PC-9 (cell line): ENCODE measurements at regions not wholly inside any gene's neighbourhood (a gene's known extent, or its start where the extent isn't known, plus 50 kb on each side); places are given as distances from the start of the nearest gene placed in this dataset.

Source experiments
- BruUV-seq: library from RNA; stranded (reverse); fragments of 400-500 nt; replicated peaks from 2 replicates; lab custom pipeline; 2021; lab: Mats Ljungman, UMichigan
- CTCF ChIA-PET: fragments of 300-600 bp; sonication (Branson Sonifier 250); formaldehyde crosslinking; loops from one replicate; lab custom pipeline; 2022; ENCODE audit warnings: antibody characterized with exemption; lab: Charles Lee
- POLR2A ChIA-PET: fragments of 300-600 bp; sonication (Branson Sonifier 250); formaldehyde crosslinking; loops from one replicate; lab custom pipeline; 2022; ENCODE audit warnings: antibody characterized with exemption; ENCODE audit not compliant: unreplicated experiment; lab: Charles Lee
- DNase-seq, 2 experiments: peaks; one replicate each; pipeline versions ENCODE4 v3.0.0 to v3.0.0-alpha.2; 2015 to 2022; ENCODE audit warnings: mixed read lengths in 1 of 2
- H2AFZ ChIP-seq: fragments of 200-600 bp; sonication (generic); 2 replicates; pipeline ENCODE4 v1.8.1; 2017; ENCODE audit warnings: antibody characterized with exemption
- H3F3A ChIP-seq: fragments of 200-600 bp; sonication (generic); 2 replicates; pipeline ENCODE4 v1.8.1; 2017; ENCODE audit warnings: antibody characterized with exemption, mild to moderate bottlenecking, low read depth; ENCODE audit not compliant: insufficient read depth
- H3K27ac ChIP-seq: fragments of 200-600 bp; sonication (generic); 2 replicates; pipeline ENCODE4 v1.6.1; 2016; ENCODE audit warnings: mixed run types
- H3K27me3 ChIP-seq: fragments of 200-600 bp; sonication (generic); 2 replicates; pipeline ENCODE4 v1.6.1; 2016; ENCODE audit warnings: low read depth, mixed run types; ENCODE audit not compliant: insufficient read depth
- H3K36me3 ChIP-seq: fragments of 200-600 bp; sonication (generic); 2 replicates; pipeline ENCODE4 v1.6.1; 2016; ENCODE audit warnings: low read depth, mixed run types
- H3K4me1 ChIP-seq: fragments of 200-600 bp; sonication (generic); replicated peaks from 2 replicates; pipeline ENCODE4 v1.6.1; 2016; ENCODE audit warnings: mixed run types; ENCODE audit not compliant: insufficient read depth
- H3K4me2 ChIP-seq: fragments of 200-600 bp; sonication (generic); 2 replicates; pipeline ENCODE4 v1.6.1; 2017; ENCODE audit warnings: mixed run types
- H3K4me3 ChIP-seq: fragments of 200-600 bp; sonication (generic); 2 replicates; pipeline ENCODE4 v1.6.1; 2016; ENCODE audit warnings: mixed run types
- H3K79me2 ChIP-seq: fragments of 200-600 bp; sonication (generic); 2 replicates; pipeline ENCODE4 v1.6.1; 2017; ENCODE audit warnings: low read depth, mixed run types
- H3K9me2 ChIP-seq: fragments of 200-600 bp; sonication (generic); 2 replicates; pipeline ENCODE4 v1.8.1; 2017; ENCODE audit warnings: mild to moderate bottlenecking; ENCODE audit not compliant: insufficient read depth
- H3K9me3 ChIP-seq: fragments of 200-600 bp; sonication (generic); 2 replicates; pipeline ENCODE4 v1.8.1; 2016; ENCODE audit warnings: low read depth; ENCODE audit not compliant: insufficient read depth
- H4K20me1 ChIP-seq: fragments of 200-600 bp; sonication (generic); 2 replicates; pipeline ENCODE4 v1.8.1; 2017; ENCODE audit not compliant: insufficient read depth
- CTCF ChIP-seq: fragments of 200-600 bp; sonication (generic); conservative IDR thresholded peaks from 2 replicates; pipeline ENCODE4 v1.6.1; 2017; ENCODE audit warnings: mixed run types, antibody characterized with exemption, mild to moderate bottlenecking, moderate library complexity
- EZH2 ChIP-seq: fragments of 200-600 bp; sonication (generic); IDR thresholded peaks from 2 replicates; pipeline ENCODE4 v1.8.0; 2017; ENCODE audit warnings: antibody characterized with exemption, low read depth
- intact Hi-C: fragments of 100-400 bp; cut with micrococcal nuclease; formaldehyde crosslinking; loops from one replicate; pipeline ENCODE4 v1.10.0; 2022; ENCODE audit not compliant: unreplicated experiment

- Histone ChIP-seq H3F3A (no peaks in the 10 kb centered on the region), H3K4me2 (no peak overlapping the region), H3K4me1 (peaks cover 4% of the 10 kb centered on the region; the same call in 1 of the 2 replicates), H3K36me3 (no peaks in the 10 kb centered on the region), H3K9me2 (no peaks in the 10 kb centered on the region), H2AFZ (no peak overlapping the region), H4K20me1 (no peaks in the 10 kb centered on the region), H3K27me3 (no peaks in the 10 kb centered on the region), H3K4me3 (no peak overlapping the region), H3K9me3 (no peaks in the 10 kb centered on the region), H3K27ac (no peak overlapping the region), H3K79me2 (no peaks in the 10 kb centered on the region)
- ChIA-PET CTCF (no interaction called here), POLR2A (interaction anchor here (0.7 kb wide), 1 partner anchor 16 kb away, joined by 3 read pairs; no protein-coding TSS in a partner anchor)
- TF ChIP-seq CTCF (no peak), EZH2 (no peak)
- intact Hi-C loops, result no loop called here
- no peak for DNase-seq
- no TSS peak for BruUV-seq
These were observed 58.6 kb upstream of the USP9X start for GRCh38 chrX:41026702-41027078.

GRCh38 chrX:41029332-41029731, 55.9 kb upstream of the USP9X start:
- CTCF ChIA-PET, result no interaction called here
- Histone ChIP-seq H2AFZ (no peak overlapping the region), H3K4me3 (no peak overlapping the region)

GRCh38 chrX:41031256-41031967, 53.8 kb upstream of the USP9X start:
- POLR2A ChIA-PET, result no interaction called here
- no peaks in the 10 kb centered on the region for H3K27me3 ChIP-seq

More at GRCh38 chrX:41029332-41029731, 55.9 kb upstream of the USP9X start:
- Histone ChIP-seq H3K27ac (no peak overlapping the region), H3F3A (no peaks in the 10 kb centered on the region), H3K4me1 (no peaks in the 10 kb centered on the region), H3K79me2 (no peaks in the 10 kb centered on the region), H4K20me1 (no peaks in the 10 kb centered on the region), H3K9me3 (no peaks in the 10 kb centered on the region), H3K27me3 (no peaks in the 10 kb centered on the region), H3K4me2 (no peak overlapping the region), H3K36me3 (no peaks in the 10 kb centered on the region), H3K9me2 (no peaks in the 10 kb centered on the region)
- no peak for DNase-seq
- no peak for TF ChIP-seq CTCF
- no peak for TF ChIP-seq EZH2
- BruUV-seq, result no TSS peak
- POLR2A ChIA-PET, result no interaction called here
- intact Hi-C loops, result no loop called here

More at GRCh38 chrX:41031256-41031967, 53.8 kb upstream of the USP9X start:
- H3K4me3 ChIP-seq, result no peak overlapping the region
- TF ChIP-seq EZH2 (no peak), CTCF (no peak)
- CTCF ChIA-PET, result no interaction called here
- H2AFZ ChIP-seq, result no peak overlapping the region
- H3K9me3 ChIP-seq, result no peaks in the 10 kb centered on the region
- no peaks in the 10 kb centered on the region for H3K36me3 ChIP-seq
- H3K4me2 ChIP-seq, result no peak overlapping the region
- H3K9me2 ChIP-seq, result no peaks in the 10 kb centered on the region
- DNase-seq, result no peak
- no peak overlapping the region for H3K27ac ChIP-seq
- no peaks in the 10 kb centered on the region for H3F3A ChIP-seq
- H4K20me1 ChIP-seq, result no peaks in the 10 kb centered on the region
- BruUV-seq, result no TSS peak
- intact Hi-C loops, result no loop called here
- H3K79me2 ChIP-seq, result no peaks in the 10 kb centered on the region
- H3K4me1 ChIP-seq, result no peaks in the 10 kb centered on the region
